GM12864 (cell line): ENCODE measurements at regions not wholly inside any gene's neighbourhood (a gene's known extent, or its start where the extent isn't known, plus 50 kb on each side); places are given as distances from the start of the nearest gene placed in this dataset.
"Not testable (repeated sequence)": the region's sequence is repeated elsewhere in the genome, so short reads cannot be mapped to it uniquely, and the experiment has no call there.

Source experiments
- DNase-seq: peaks from one replicate; pipeline ENCODE4 v3.0.0-alpha.2; 2011; ENCODE audit warnings: low read depth
- H3K4me3 ChIP-seq: 2 replicates; pipeline ENCODE4 v1.5.1; 2011; ENCODE audit warnings: mild to moderate bottlenecking, low read depth, low read length, control low read depth
- TF ChIP-seq, protein P1 (sequence below): IDR thresholded peaks from 2 replicates; pipeline ENCODE4 v1.5.1; 2011; ENCODE audit warnings: low read depth, mild to moderate bottlenecking, moderate library complexity, low read length, control low read depth, inconsistent platforms; ENCODE audit errors: missing control alignments

DNA sequence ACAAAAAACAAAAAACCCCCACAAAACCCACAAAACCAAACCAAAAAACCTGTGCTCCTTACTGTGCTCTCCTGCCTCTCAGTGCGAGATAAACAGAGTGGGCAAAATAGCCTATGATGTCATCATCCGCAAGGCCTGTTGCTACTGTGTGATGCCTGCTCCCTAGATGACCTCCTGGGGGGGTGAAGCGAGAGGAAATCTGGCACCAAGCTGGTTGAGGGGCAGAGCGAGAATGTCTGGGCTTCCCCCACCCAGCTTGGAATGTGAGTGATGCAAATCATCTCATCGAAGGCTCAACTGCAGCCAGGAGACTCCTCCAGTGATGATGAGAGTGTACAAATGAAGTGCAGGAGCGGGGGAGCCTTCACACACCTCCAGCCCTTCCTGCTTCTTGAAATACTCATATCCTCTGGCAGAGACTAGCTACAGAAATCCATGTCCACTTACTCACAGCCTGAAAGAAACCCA is 57.7 kb upstream of the MAP4K3 start:
- TF ChIP-seq, protein P1, sequence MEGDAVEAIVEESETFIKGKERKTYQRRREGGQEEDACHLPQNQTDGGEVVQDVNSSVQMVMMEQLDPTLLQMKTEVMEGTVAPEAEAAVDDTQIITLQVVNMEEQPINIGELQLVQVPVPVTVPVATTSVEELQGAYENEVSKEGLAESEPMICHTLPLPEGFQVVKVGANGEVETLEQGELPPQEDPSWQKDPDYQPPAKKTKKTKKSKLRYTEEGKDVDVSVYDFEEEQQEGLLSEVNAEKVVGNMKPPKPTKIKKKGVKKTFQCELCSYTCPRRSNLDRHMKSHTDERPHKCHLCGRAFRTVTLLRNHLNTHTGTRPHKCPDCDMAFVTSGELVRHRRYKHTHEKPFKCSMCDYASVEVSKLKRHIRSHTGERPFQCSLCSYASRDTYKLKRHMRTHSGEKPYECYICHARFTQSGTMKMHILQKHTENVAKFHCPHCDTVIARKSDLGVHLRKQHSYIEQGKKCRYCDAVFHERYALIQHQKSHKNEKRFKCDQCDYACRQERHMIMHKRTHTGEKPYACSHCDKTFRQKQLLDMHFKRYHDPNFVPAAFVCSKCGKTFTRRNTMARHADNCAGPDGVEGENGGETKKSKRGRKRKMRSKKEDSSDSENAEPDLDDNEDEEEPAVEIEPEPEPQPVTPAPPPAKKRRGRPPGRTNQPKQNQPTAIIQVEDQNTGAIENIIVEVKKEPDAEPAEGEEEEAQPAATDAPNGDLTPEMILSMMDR = no peak
- peak; percentile 77 for DNase-seq
- H3K4me3 ChIP-seq = no peak overlapping the region

DNA sequence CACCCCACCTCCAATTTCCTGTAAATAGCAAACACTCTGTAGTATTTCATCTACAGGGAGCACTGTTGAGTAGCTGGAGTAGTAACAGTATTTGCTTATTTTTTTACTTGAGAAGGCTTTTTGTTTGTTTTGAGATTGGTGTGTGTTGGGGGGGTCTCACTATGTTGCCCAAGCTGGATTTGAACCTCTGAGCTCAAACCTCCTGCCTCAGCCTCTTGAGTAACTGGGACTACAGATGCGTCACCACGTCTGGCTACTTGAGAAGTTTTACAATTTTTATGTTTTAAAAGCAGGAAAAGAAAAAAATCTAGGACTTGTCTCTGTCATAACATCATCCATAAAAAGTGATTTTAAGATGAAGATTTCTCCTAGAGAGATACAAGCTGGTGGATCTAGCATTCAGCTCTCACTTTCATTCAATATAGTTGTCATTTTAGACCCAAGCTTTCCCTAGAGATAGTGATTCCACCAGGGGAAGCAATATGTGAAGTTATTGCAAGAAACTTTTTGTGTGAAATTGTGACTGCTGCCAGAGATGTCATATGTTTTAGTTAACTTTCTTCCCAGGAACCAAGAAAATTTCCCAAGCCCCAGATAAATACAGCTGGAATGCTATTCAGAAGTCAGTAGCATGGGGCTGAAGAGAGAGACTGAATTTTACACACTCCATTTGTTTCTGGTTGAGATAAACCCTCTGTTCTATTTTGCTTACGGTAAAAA is 60.2 kb upstream of the MAP4K3 start:
- no peak for DNase-seq
- TF ChIP-seq, protein P1 = no peak
- no peak overlapping the region for H3K4me3 ChIP-seq

DNA sequence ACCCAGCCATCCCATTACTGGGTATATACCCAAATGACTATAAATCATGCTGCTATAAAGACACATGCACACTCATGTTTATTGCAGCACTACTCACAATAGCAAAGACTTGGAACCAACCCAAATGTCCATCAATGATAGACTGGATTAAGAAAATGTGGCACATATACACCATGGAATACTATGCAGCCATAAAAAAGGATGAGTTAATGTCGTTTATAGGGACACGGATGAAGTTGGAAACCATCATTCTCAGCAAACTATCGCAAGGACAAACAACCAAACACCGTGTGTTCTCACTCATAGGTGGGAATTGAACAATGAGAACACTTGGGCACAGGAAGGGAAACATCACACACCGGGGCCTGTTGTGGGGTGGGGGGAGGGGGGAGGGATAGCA is 61.1 kb upstream of the MAP4K3 start:
- not testable (repeated sequence) for DNase-seq, H3K4me3 ChIP-seq

DNA sequence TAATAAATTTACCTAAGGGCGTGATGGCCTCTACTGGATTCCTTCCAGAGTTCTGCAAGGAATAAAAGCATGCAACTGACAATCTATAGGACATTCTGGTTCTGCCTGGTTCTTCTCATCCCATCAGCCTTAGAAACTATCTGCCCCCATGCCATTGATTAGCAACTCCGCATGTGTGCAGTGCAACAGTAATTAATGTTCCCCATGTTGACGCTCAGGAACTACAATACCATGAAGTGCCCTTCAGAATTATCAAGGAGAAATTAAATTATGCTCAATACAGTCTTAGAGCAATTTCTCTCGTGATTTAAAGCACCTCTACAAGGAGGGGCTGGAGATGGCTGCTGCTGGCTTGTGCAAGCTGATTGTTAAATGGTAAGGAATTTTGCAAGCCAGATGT is 61.7 kb upstream of the MAP4K3 start:
- TF ChIP-seq, protein P1 = no peak
- H3K4me3 ChIP-seq = no peak overlapping the region
- no peak for DNase-seq

DNA sequence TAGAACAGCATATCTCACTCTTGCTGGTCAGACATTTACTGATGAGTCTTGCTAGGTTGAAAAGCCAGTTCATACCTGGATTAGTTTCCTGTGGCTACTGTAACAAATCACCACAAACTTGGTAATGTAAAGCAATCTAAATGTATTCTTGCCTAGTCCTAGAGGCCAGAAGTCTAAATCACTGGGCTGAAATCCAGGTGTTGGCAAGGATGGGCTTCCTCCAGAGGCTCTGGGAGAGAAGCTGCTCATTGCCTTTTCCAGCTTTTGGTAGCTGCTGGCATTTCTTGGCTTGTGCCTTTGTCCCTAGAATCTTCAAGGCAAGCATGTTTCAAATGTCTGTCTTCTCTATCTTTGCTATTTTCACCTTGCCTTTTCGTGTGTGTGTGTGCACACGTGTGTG is 62.3 kb upstream of the MAP4K3 start:
- no peak for DNase-seq
- TF ChIP-seq, protein P1 = no peak
- H3K4me3 ChIP-seq = no peak overlapping the region

DNA sequence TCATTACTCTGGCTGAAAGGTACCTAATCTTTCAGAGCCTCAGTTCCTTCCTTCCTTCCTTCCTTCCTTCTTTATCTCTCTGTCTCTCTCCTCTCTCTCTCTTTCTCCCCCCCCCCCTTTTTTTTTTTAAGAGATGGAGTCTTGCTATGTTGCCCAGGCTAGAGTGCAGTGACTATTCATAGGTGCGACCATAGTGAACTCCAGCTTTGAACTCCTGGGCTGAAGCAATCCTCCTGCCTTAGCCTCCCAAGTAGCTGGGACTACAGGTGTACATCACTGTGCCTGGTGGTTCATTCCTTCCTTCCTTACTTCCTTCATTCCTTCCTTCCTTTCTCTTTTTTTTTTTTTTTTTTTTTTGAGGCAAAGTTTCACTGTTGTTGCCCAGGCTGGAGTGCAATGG is 64.3 kb upstream of the MAP4K3 start:
- no peak for DNase-seq
- H3K4me3 ChIP-seq = no peak overlapping the region
- TF ChIP-seq, protein P1 = no peak

DNA sequence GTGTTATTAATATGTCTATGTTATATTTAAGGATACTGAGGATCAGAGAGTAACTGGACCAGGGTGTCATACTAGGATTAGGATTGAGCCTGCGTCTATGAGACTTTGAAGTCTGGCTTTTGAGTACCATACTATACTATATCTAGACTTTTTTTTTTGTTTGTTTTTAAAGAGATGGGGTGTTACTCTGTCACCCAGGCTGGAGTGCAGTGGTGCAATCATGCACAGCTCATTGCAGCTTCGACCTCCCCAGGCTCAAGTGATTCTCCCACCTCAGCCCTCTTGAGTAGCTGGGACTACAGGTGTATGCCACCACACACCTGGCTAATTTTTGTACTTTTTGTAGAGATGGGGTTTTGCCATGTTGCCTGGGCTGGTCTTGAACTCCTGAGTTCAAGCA is 66.2 kb upstream of the MAP4K3 start:
- DNase-seq = no peak
- TF ChIP-seq, protein P1 = no peak
- H3K4me3 ChIP-seq = no peak overlapping the region
